ENCODE measurements at regions not wholly inside any gene's neighbourhood (a gene's known extent, or its start where the extent isn't known, plus 50 kb on each side); places are given as distances from the start of the nearest gene placed in this dataset.
A peak's percentile ranks its signal among the peaks of the same experiment; 100 is the strongest.

- DNase-seq (ENCODE audit: low spot score), result no peak
These were observed 188.6 kb upstream of the HABP2 start for GRCh38 chr10:113364227-113364626.

- DNase-seq (ENCODE audit: low spot score), result no peak
These were observed 184.0 kb upstream of the HABP2 start for GRCh38 chr10:113368666-113369364.

- no peak for DNase-seq (ENCODE audit: low spot score)
These were observed 183.5 kb upstream of the HABP2 start for GRCh38 chr10:113369365-113369694.

GRCh38 chr10:113376428-113376827, 176.4 kb upstream of the HABP2 start:
- no peak for DNase-seq (ENCODE audit: low spot score)

GRCh38 chr10:113379091-113379490, 173.8 kb upstream of the HABP2 start:
- DNase-seq (ENCODE audit: low spot score), result no peak

- DNase-seq (ENCODE audit: low spot score), result no peak
These were observed 171.4 kb upstream of the HABP2 start for GRCh38 chr10:113381416-113381815.

GRCh38 chr10:113381981-113382509, 170.8 kb upstream of the HABP2 start:
- no peak for DNase-seq (ENCODE audit: low spot score)

GRCh38 chr10:113382691-113383090, 170.2 kb upstream of the HABP2 start:
- no peak for DNase-seq (ENCODE audit: low spot score)

- DNase-seq (ENCODE audit: low spot score), result no peak
These were observed 168.7 kb upstream of the HABP2 start for GRCh38 chr10:113384181-113384580.

GRCh38 chr10:113385021-113385999, 167.5 kb upstream of the HABP2 start:
- DNase-seq (ENCODE audit: low spot score), result peak; percentile 88

GRCh38 chr10:113386005-113386404, 166.8 kb upstream of the HABP2 start:
- no peak for DNase-seq (ENCODE audit: low spot score)

- no peak for DNase-seq (ENCODE audit: low spot score)
These were observed 162.9 kb upstream of the HABP2 start for GRCh38 chr10:113389969-113390368.

- DNase-seq (ENCODE audit: low spot score), result no peak
These were observed 162.0 kb upstream of the HABP2 start for GRCh38 chr10:113390896-113391295.

GRCh38 chr10:113397047-113397446, 155.8 kb upstream of the HABP2 start:
- DNase-seq (ENCODE audit: low spot score), result no peak

- no peak for DNase-seq (ENCODE audit: low spot score)
These were observed 153.8 kb upstream of the HABP2 start for GRCh38 chr10:113399065-113399464.

- DNase-seq (ENCODE audit: low spot score), result no peak
These were observed 150.3 kb upstream of the HABP2 start for GRCh38 chr10:113402602-113403001.

- no peak for DNase-seq (ENCODE audit: low spot score)
These were observed 145.6 kb upstream of the HABP2 start for GRCh38 chr10:113407218-113407617.

- DNase-seq (ENCODE audit: low spot score), result no peak
These were observed 143.7 kb upstream of the HABP2 start for GRCh38 chr10:113409175-113409574.

GRCh38 chr10:113410618-113411017, 142.2 kb upstream of the HABP2 start:
- DNase-seq (ENCODE audit: low spot score), result no peak

- DNase-seq (ENCODE audit: low spot score), result no peak
These were observed 141.4 kb upstream of the HABP2 start for GRCh38 chr10:113411456-113411855.

- DNase-seq (ENCODE audit: low spot score), result no peak
These were observed 140.7 kb upstream of the HABP2 start for GRCh38 chr10:113412161-113412560.

- DNase-seq (ENCODE audit: low spot score), result no peak
These were observed 138.3 kb upstream of the HABP2 start for GRCh38 chr10:113414543-113414942.

GRCh38 chr10:113415246-113415645, 137.6 kb upstream of the HABP2 start:
- DNase-seq (ENCODE audit: low spot score), result no peak

Data from ureter (tissue), 1 donor.